ENCODE measurements at regions not wholly inside any gene's neighbourhood (a gene's known extent, or its start where the extent isn't known, plus 50 kb on each side); places are given as distances from the start of the nearest gene placed in this dataset.

- Mint-ChIP-seq H3K4me1 (no peaks in the 10 kb centered on the region), H3K27me3 (ENCODE audit: low read depth, poor library complexity) (no peaks in the 10 kb centered on the region), H3K36me3 (ENCODE audit: low read depth) (no peaks in the 10 kb centered on the region), H3K27ac (no peak overlapping the region), H3K9me3 (no peaks in the 10 kb centered on the region), H3K4me3 (no peak overlapping the region)
- DNase-seq = no peak
- TF ChIP-seq, protein P1, sequence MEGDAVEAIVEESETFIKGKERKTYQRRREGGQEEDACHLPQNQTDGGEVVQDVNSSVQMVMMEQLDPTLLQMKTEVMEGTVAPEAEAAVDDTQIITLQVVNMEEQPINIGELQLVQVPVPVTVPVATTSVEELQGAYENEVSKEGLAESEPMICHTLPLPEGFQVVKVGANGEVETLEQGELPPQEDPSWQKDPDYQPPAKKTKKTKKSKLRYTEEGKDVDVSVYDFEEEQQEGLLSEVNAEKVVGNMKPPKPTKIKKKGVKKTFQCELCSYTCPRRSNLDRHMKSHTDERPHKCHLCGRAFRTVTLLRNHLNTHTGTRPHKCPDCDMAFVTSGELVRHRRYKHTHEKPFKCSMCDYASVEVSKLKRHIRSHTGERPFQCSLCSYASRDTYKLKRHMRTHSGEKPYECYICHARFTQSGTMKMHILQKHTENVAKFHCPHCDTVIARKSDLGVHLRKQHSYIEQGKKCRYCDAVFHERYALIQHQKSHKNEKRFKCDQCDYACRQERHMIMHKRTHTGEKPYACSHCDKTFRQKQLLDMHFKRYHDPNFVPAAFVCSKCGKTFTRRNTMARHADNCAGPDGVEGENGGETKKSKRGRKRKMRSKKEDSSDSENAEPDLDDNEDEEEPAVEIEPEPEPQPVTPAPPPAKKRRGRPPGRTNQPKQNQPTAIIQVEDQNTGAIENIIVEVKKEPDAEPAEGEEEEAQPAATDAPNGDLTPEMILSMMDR (IDR thresholded peaks at IDR 0.05) = no peak
These were observed 1172.3 kb upstream of the LRRTM3 start for GRCh38 chr10:65753532-65753931.

- H3K27ac Mint-ChIP-seq = no peak overlapping the region
- TF ChIP-seq, protein P1 (IDR thresholded peaks at IDR 0.05) = no peak
- DNase-seq = no peak
- no peaks in the 10 kb centered on the region for H3K36me3 Mint-ChIP-seq (ENCODE audit: low read depth)
- H3K4me1 Mint-ChIP-seq = no peaks in the 10 kb centered on the region
- no peak overlapping the region for H3K4me3 Mint-ChIP-seq
- H3K9me3 Mint-ChIP-seq = no peaks in the 10 kb centered on the region
- no peaks in the 10 kb centered on the region for H3K27me3 Mint-ChIP-seq (ENCODE audit: low read depth, poor library complexity)
These were observed 1171.7 kb upstream of the LRRTM3 start for GRCh38 chr10:65754112-65754511.

- H3K4me1 Mint-ChIP-seq = no peaks in the 10 kb centered on the region
- H3K27me3 Mint-ChIP-seq (ENCODE audit: low read depth, poor library complexity) = no peaks in the 10 kb centered on the region
- H3K27ac Mint-ChIP-seq = no peak overlapping the region
- DNase-seq = no peak
- no peaks in the 10 kb centered on the region for H3K36me3 Mint-ChIP-seq (ENCODE audit: low read depth)
- TF ChIP-seq, protein P1 (IDR thresholded peaks at IDR 0.05) = no peak
- H3K9me3 Mint-ChIP-seq = no peaks in the 10 kb centered on the region
- no peak overlapping the region for H3K4me3 Mint-ChIP-seq
These were observed 1163.5 kb upstream of the LRRTM3 start for GRCh38 chr10:65762311-65762710.

GRCh38 chr10:65765006-65765541 is 1160.8 kb upstream of the LRRTM3 start:
- Mint-ChIP-seq H3K27ac (no peak overlapping the region), H3K4me3 (no peak overlapping the region), H3K27me3 (ENCODE audit: low read depth, poor library complexity) (no peaks in the 10 kb centered on the region), H3K9me3 (no peaks in the 10 kb centered on the region), H3K4me1 (no peaks in the 10 kb centered on the region), H3K36me3 (ENCODE audit: low read depth) (no peaks in the 10 kb centered on the region)
- TF ChIP-seq, protein P1 (IDR thresholded peaks at IDR 0.05) = no peak
- DNase-seq = no peak

GRCh38 chr10:65769828-65770227 is 1156.0 kb upstream of the LRRTM3 start:
- no peak overlapping the region for H3K27ac Mint-ChIP-seq
- no peaks in the 10 kb centered on the region for H3K4me1 Mint-ChIP-seq
- H3K27me3 Mint-ChIP-seq (ENCODE audit: low read depth, poor library complexity) = no peaks in the 10 kb centered on the region
- TF ChIP-seq, protein P1 (IDR thresholded peaks at IDR 0.05) = no peak
- no peaks in the 10 kb centered on the region for H3K36me3 Mint-ChIP-seq (ENCODE audit: low read depth)
- no peak overlapping the region for H3K4me3 Mint-ChIP-seq
- no peaks in the 10 kb centered on the region for H3K9me3 Mint-ChIP-seq
- no peak for DNase-seq

DNA sequence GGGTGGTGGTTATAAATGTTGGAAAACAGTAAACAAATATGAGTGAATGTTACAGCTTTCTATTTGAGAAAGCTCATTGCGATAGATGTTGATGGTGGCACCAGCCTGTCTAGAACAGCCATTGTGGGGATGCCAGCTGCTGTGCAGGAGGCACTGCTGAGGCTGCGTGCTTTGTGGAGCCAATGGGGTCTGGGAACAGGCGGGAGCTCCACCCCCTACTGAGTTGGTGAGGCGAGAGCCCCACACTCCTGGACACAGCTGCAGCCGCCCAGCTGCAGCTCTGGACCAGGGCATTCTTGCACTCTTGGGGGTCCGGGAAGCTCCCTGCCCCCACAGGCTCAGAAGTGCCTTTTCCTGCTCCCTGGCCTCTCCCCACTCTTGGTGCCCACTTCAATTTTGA is 1147.1 kb upstream of the LRRTM3 start:
- TF ChIP-seq, protein P1 (IDR thresholded peaks at IDR 0.05) = no peak
- no peak overlapping the region for H3K4me3 Mint-ChIP-seq
- H3K4me1 Mint-ChIP-seq = no peaks in the 10 kb centered on the region
- H3K36me3 Mint-ChIP-seq (ENCODE audit: low read depth) = no peaks in the 10 kb centered on the region
- no peak overlapping the region for H3K27ac Mint-ChIP-seq
- H3K27me3 Mint-ChIP-seq (ENCODE audit: low read depth, poor library complexity) = no peaks in the 10 kb centered on the region
- no peaks in the 10 kb centered on the region for H3K9me3 Mint-ChIP-seq
- DNase-seq = no peak
